Suprapubic skin (tissue), 4 donors: ENCODE measurements at regions not wholly inside any gene's neighbourhood (a gene's known extent, or its start where the extent isn't known, plus 50 kb on each side); places are given as distances from the start of the nearest gene placed in this dataset.

Experiments used
- DNase-seq, 2 donors: peaks; one replicate each; pipeline ENCODE4 v3.0.0-alpha.2; 2019; ENCODE audit warnings: low spot score in 2 of 2
- H3K27ac ChIP-seq: fragments of 200-600 bp; sonication (generic); one replicate; pipeline ENCODE4 v1.5.1; 2019
- H3K27me3 ChIP-seq: fragments of 200-600 bp; sonication (generic); one replicate; pipeline ENCODE4 v1.5.1; 2019
- H3K36me3 ChIP-seq: fragments of 200-600 bp; sonication (generic); one replicate; pipeline ENCODE4 v1.5.1; 2019
- H3K4me1 ChIP-seq: fragments of 200-600 bp; sonication (generic); one replicate; pipeline ENCODE4 v1.5.1; 2019
- H3K4me3 ChIP-seq: fragments of 200-600 bp; sonication (generic); one replicate; pipeline ENCODE4 v1.5.1; 2019; ENCODE audit warnings: mild to moderate bottlenecking
- H3K9me3 ChIP-seq: fragments of 200-600 bp; sonication (generic); one replicate; pipeline ENCODE4 v1.5.1; 2019
- CTCF ChIP-seq, 2 donors: fragments of 200-600 bp in 1 of 2; fragments of 450-650 bp in 1 of 2; sonication (generic) in 1 of 2; IDR thresholded peaks; one replicate each; pipeline ENCODE4 v1.5.1; 2016 to 2019; ENCODE audit warnings: antibody characterized with exemption in 2 of 2, mild to moderate bottlenecking in 1 of 2, moderate library complexity in 1 of 2
- EP300 ChIP-seq: sonication (generic); formaldehyde crosslinking; IDR thresholded peaks from one replicate; pipeline ENCODE4 v1.6.1; 2017; ENCODE audit warnings: antibody characterized with exemption
- POLR2A ChIP-seq, 2 donors: fragments of 450-650 bp; IDR thresholded peaks; one replicate each; pipeline ENCODE4 v1.6.1; 2017; ENCODE audit warnings: antibody characterized with exemption in 2 of 2, mild to moderate bottlenecking in 2 of 2, moderate library complexity in 2 of 2
- POLR2AphosphoS5 ChIP-seq, 3 donors: sonication (generic); formaldehyde crosslinking; IDR thresholded peaks; one replicate each; pipeline ENCODE4 v1.6.1; 2017; ENCODE audit warnings: antibody characterized with exemption in 3 of 3
- WGBS: methylation state at CpG from one replicate; pipeline ENCODE4 v1.1.5; 2018; 5-methylcytosine and 5-hydroxymethylcytosine counted together

GRCh38 chr17:72297326-72298115 is 176.7 kb downstream of the SOX9 start:
- no peak overlapping the region for H3K4me3 ChIP-seq
- WGBS: 37% methylated on average over 9 of the region's 9 CpGs
- H3K9me3 ChIP-seq: no peaks in the 10 kb centered on the region
- TF ChIP-seq POLR2A (IDR thresholded peaks at IDR 0.05) (no peak), CTCF (IDR thresholded peaks at IDR 0.05) (no peak)
- peaks cover 9% of the 10 kb centered on the region for H3K4me1 ChIP-seq
- no peak for DNase-seq
- H3K36me3 ChIP-seq: no peaks in the 10 kb centered on the region
- no peaks in the 10 kb centered on the region for H3K27me3 ChIP-seq
- H3K27ac ChIP-seq: no peak overlapping the region

GRCh38 chr17:72299100-72299499 is 178.3 kb downstream of the SOX9 start:
- Histone ChIP-seq H3K4me1 (peaks cover 9% of the 10 kb centered on the region), H3K9me3 (no peaks in the 10 kb centered on the region), H3K27me3 (no peaks in the 10 kb centered on the region), H3K4me3 (no peak overlapping the region), H3K36me3 (no peaks in the 10 kb centered on the region), H3K27ac (no peak overlapping the region)
- DNase-seq: no peak
- TF ChIP-seq POLR2AphosphoS5 (IDR thresholded peaks at IDR 0.05) (no peak), POLR2A (IDR thresholded peaks at IDR 0.05) (no peak), EP300 (no peak), CTCF (IDR thresholded peaks at IDR 0.05) (no peak)
- 69% methylated on average over 4 of the region's 4 CpGs for WGBS

GRCh38 chr17:72299592-72299991 is 178.8 kb downstream of the SOX9 start:
- TF ChIP-seq CTCF (IDR thresholded peaks at IDR 0.05) (no peak), POLR2A (IDR thresholded peaks at IDR 0.05) (no peak), POLR2AphosphoS5 (IDR thresholded peaks at IDR 0.05) (no peak), EP300 (no peak)
- Histone ChIP-seq H3K27me3 (no peaks in the 10 kb centered on the region), H3K4me3 (no peak overlapping the region), H3K9me3 (no peaks in the 10 kb centered on the region), H3K36me3 (no peaks in the 10 kb centered on the region), H3K27ac (no peak overlapping the region), H3K4me1 (peaks cover 9% of the 10 kb centered on the region)
- DNase-seq: no peak
- WGBS: 86% methylated on average over 5 of the region's 5 CpGs

GRCh38 chr17:72301887-72302286 is 181.1 kb downstream of the SOX9 start:
- H3K9me3 ChIP-seq: no peaks in the 10 kb centered on the region
- TF ChIP-seq POLR2AphosphoS5 (IDR thresholded peaks at IDR 0.05) (no peak), CTCF (IDR thresholded peaks at IDR 0.05) (no peak), POLR2A (IDR thresholded peaks at IDR 0.05) (no peak), EP300 (no peak)
- no CpG with 5 or more reads among the region's 2 CpGs for WGBS

DNA sequence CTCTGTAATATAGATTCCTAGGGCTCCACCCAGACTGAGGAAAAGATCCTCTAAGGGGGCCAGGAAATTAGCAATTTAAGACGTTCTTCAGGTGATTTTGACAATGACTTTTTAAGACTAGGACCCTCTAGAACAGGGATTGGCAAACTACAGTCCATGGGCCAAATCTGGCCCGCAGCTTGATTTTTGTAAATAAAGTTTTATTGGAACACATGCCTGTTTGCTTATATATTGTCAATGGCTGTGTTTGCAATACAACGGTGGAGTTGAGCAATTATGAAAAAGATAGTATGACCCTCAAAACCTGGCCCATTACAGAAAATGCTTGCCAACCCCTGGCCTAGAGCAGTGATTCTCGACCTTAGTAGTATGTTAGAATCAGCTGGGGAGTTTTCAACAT is 181.9 kb downstream of the SOX9 start:
- Histone ChIP-seq H3K9me3 (no peaks in the 10 kb centered on the region), H3K4me1 (no peaks in the 10 kb centered on the region), H3K27me3 (peaks cover 6% of the 10 kb centered on the region), H3K27ac (no peak overlapping the region), H3K4me3 (no peak overlapping the region), H3K36me3 (no peaks in the 10 kb centered on the region)
- TF ChIP-seq POLR2A (IDR thresholded peaks at IDR 0.05) (no peak), EP300 (no peak), CTCF (IDR thresholded peaks at IDR 0.05) (no peak), POLR2AphosphoS5 (IDR thresholded peaks at IDR 0.05) (no peak)
- 87% methylated on average over 4 of the region's 4 CpGs for WGBS
- DNase-seq: no peak

More at GRCh38 chr17:72301887-72302286, 181.1 kb downstream of the SOX9 start:
- Histone ChIP-seq H3K4me3 (no peak overlapping the region), H3K4me1 (peaks cover 4% of the 10 kb centered on the region), H3K27me3 (no peaks in the 10 kb centered on the region), H3K27ac (no peak overlapping the region), H3K36me3 (no peaks in the 10 kb centered on the region)
- no peak for DNase-seq
